ENCODE measurements at regions not wholly inside any gene's neighbourhood (a gene's known extent, or its start where the extent isn't known, plus 50 kb on each side); places are given as distances from the start of the nearest gene placed in this dataset.

DNA sequence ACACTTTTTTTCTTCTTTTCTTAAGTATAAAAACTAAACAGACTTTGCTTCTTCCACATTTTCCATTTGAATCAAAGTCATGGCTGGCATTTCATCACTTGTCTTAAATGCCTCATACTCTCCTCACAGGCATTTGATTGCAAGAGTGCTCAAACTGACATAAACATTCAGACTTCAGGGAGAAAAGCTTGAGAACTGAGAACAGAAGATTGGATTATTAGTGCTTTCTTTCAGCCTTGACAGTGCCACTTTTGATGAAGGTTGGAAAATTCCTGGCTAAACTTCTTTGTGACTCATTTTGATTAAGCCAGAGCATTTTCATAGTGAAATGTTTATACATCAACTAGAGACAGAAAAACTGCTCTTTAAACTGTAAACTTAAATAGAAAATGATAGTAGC, 544.4 kb downstream of the DIPK2A start:
- DNase-seq = no peak

DNA sequence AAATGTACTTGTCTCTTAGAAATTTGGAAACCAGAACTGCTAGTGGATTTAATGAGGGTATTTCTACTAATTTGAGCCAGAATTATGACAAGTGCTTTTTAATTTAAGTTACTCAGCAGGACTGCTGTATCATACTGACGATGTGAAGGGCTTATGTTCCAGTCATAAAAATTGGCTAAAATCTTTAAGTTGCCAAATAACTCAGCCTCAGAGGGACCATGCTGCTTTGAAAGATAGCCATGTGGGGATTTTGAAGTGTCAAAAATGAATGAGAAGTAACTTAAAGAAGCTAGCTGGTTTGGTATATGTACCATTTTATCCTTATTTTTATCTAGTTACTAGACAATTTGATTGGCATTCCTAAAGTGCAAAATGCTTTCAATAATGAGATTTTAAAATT, 545.0 kb downstream of the DIPK2A start:
- DNase-seq = no peak

DNA sequence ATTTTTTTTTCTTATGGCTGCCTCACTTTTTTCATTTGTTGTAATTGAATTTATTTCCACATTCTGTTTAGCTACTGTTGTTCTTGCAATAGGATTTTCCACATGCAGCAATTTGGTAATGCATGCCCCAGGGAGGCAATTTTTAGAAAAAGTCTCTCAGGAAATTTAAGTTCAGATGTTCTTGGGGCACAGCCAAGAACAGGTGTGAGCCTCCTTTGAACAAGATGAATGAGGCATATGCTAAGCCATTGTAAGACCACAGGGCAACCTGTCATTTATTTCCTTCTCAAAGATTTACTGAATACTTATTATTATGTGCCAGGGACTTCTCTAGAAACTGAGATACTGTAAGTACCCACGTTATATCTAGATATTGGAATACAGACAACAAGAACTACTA, 549.5 kb downstream of the DIPK2A start:
- no peak for DNase-seq

DNA sequence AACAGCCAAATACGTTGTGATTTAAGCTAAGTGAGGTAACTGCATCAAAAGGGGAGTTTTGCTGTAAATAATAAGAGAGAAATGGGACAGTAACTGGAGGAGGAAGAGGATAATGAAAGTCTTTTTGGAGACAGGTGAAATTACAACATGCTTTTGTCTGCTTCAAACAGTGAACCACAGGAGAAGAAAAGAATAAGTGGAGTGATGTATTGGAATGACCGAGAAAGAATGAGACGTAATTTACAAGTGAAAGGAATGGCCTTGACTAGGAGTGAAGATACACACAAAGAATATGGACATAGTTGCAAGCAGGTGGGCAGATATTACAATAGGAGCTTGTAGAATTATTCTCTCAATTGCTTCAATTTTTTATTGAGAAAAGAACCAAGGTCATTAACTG, 550.8 kb downstream of the DIPK2A start:
- DNase-seq = no peak

DNA sequence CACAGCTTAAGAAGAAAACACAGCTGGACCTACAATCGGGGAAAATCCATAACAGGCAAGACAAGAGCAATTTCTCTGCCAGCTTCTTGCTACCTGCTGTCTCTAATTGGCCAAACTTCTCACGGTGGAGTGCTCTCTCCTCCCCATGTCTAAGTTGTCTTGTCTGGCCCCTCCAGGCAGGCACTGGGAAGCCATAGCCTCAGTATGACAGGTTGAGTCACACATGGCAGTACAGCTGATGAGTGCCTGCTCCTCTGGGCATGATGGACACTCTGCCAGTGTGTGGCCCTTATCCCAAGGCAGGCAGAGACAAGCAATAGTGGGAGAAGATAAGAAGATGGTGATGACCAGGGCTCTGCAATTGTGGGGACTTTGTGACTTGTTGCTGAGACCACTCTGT, 551.8 kb downstream of the DIPK2A start:
- DNase-seq = no peak

DNA sequence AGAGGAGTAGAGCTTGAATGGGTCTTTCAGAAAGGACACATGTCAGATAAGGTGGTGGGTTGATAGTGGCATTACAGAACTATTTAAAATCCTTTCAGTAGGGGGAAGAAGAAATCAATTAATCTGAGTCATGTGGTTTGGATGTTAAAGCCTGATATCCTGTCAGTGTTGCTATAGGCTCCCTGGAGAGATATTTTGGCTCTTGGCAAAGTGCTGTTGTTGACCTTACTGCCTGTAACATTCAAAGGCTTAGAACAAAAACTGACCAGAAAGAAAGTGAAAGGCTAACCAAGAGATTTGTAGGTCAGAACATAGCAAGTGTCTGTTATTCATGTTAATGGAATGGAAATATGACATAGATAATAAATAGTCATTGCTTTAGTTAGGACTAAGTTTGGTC, 552.9 kb downstream of the DIPK2A start:
- DNase-seq = no peak

DNA sequence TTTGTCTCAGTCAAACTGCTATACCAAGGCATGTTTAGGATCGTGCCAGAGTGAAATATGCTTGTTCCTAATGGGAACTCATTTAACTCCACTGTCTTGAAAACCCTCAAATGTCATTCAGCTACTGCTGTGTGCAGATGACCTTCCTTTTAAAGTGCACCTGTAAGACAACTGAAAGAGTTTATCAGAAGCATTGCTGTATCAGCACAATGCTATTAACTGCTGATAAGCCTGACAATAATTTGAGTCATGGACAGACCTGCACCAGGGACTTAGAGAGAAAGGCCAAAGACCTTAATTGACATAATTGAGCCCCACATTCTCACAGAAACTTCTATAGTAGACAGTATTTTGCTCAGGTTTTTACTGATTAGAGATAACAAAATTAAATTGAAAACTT, 557.9 kb downstream of the DIPK2A start:
- no peak for DNase-seq

DNA sequence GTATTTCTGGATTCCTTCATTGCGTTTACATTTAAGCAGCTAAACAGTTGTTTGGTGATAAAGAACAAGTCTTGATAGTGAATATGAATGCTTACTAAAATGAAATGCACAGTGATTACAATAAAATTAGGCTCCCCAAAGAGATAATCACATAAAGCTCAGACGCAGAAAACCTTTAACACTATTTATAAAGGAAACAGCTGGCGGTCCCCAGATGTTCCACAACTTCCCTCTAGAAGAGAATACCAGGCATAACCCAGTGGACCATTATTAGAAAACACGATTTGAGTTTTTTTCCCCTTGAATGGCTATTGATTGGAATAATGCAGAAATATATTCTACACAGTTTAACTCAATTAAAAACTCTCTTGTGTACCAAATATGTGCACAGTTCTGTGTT, 573.2 kb downstream of the DIPK2A start:
- no peak for DNase-seq

DNA sequence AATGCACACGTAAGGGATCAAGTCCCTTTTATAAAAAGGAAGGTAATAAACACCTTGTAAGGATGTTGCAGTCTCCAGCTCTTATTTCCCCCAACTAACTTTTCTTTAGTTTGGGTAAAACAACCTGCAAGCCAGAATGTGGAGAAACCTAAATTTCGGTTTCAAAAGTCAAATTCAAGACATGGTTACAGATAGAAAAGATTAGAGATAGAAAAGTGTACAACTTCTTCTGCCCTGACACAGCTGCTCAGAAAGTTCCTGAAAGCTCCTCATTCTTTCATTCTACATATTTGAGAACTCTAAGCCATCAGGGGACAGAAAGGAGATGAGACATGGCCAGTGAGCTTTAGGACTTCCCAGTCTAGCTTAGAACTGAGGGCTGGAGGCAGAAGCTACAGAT, 574.9 kb downstream of the DIPK2A start:
- no peak for DNase-seq

DNA sequence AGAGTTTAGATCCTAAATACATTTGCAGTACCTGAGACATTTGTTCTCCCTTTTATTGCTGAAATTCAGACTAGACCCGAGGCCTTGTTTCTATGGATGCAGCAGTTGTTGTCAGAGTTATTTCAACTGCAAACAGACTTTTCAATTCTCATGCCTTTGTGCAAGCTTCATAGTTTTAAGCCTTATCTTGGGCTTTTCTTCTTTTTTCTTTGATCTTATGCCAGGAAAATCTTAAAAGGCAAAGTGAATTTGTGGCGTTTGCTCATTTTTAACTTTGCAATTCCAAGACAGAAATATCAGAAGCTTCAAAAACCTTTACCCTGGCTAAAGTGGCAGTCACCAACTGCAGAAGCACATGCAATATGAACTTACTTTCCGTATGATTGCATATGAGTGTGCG, 576.7 kb downstream of the DIPK2A start:
- DNase-seq = no peak

DNA sequence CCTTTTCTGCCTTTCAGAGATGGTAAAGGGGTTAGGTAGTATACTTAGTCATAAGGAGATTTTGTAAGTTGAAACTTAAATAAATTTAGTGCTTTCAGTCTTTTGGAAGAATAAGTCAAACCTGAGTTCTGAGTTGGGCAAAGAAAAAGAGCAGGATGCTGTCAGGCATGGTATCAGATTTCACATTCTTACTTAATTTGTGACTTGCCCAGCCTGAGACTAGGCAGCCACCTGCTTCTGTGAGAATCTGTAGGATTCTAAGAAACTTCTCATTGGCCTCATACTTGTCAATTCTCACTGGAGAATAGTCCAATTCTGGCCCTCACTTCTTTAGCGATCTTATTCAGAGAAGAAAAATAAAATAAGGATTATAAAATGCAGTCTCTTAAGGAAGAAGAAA, 577.5 kb downstream of the DIPK2A start:
- no peak for DNase-seq

DNA sequence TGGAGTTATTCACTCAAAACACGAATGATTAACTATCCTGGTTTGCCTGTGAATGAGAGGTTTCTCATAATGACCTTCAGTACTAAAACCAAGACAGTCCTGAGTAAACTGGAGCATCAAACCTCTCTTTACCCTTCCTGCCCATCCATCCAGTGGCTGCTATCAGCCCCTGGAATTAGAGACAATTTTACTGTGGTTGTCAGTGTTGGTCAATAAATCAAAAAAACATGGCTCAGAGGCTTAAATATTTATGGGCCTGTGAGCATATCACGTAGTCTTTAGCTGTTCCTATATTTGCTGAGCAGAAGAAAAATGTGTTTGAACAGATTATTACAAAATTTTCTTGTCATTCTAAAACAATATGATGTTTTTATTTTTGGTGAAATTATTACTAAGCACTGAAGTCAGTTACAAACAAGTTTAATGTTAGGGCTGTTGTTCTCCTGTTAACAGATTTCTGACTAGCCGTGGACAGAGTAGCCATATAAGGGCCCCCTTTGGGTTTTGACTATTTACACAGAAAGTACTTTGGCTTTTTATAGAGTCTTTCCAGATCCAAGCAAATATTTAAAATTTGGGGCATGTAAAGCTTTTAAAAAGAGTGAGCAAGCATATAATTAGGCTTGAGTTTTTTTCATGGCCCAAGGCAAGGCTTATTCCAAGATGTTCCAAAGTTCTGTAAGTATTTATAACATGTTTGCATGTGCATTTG, 580.9 kb downstream of the DIPK2A start:
- DNase-seq = no peak

DNA sequence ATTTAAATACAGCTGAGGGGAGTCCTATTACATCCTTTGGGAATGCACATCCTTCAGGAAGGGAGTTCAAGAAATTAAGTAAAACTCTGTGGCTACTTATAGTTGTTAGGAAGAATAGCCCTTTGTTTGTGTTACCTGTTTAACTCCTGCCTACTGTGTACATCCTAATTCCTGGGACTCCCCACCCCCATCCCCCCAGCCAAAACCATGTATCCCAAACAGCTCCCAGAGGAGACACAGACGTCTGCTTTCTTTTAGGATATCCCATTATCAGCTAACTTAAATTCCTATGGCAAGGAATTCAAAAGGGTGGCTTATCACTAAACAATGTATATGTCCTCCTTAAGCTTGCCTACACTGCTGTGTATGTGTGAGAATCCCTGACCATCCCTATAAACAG, 581.7 kb downstream of the DIPK2A start:
- no peak for DNase-seq

DNA sequence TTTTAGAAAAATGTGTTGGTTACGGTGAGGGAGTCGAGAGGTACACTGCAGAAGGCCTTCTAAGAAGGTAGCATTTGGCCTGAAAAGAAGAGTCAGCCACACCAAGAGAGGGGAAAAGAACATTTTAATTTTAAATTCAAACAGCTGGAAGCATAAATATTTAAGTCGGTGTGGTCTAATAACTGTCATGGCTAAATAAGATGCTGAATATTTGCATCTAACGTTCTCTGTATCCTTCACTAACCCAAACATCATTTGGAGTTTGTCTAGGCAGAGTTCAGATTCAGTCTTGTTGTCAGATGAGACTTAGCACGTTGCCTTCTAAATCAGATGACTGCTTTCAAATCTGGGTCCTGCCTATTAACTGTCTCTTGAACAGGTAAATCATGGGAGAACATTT, 583.3 kb downstream of the DIPK2A start:
- DNase-seq = no peak

DNA sequence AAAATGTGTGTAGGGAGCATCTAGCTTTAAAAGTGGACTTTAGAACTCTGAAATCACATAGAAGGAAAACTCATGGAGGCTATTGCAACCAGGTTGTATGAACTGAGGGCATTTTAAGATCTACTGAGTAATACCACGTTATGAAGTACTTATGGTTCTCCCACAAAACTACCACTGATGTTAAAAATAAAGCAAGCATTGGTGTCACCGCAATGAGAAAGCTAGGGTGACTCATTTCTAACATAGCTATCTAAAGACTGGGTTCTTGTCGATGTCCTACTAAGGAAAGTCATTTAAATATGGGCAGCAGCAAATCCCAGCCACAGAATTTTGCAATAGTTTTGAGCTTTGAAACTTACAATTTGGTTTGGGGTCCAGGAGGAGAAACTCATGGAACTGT, 584.8 kb downstream of the DIPK2A start:
- DNase-seq = no peak

DNA sequence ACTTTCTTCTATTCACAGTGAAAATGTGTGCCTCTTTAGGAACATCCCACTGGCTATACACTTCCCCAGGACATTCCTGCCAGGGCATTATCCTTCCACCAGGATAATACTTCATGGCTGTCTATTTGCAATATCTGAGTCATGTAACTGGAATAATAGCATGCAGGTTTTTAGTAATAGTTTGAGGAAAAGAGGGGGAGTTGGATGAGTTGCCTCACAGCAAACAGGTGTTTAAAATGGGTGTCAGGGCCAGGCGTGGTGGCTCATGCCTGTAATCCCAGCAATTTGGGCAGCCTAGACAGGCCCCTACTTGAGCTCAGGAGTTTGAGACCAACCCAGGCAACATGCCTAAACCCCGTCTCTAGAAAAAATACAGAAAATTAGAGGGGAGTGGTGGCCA, 585.9 kb downstream of the DIPK2A start:
- DNase-seq = no peak

DNA sequence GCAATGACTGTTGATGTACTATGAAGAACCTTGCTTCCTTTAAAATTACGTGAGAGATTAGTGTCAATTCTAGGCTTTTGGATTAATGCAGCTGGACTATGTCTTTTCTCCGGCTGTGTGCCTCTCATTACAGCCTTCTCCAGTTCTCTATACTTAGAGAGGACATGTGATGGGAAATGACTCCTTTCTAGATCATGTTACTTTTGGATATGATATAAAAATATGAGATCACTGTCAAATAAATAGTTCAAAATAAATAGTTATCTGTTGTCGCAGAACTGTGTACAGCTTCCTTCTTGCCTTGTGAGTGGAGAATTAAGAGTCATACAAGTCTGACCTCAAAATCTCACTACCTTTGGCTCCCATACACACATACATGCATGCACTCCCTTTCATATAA, 592.4 kb downstream of the DIPK2A start:
- no peak for DNase-seq

DNA sequence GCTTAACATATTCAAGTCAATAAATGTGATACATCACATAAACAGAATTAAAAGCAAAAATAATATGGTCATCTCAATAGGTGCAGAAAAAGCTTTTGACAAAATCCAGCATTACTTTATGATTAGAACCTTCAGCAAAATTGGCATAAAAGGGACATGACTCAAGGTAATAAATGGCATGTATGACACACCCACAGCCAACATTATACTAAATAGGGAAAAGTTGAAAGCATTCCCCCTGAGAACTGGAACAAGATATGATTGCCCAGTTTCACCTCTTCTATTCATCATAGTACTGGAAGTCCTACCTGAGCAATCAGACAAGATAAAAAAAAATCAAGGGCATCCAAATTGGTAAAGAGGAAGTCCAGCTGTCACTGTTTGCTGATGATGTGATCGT, 594.7 kb downstream of the DIPK2A start:
- no peak for DNase-seq

DNA sequence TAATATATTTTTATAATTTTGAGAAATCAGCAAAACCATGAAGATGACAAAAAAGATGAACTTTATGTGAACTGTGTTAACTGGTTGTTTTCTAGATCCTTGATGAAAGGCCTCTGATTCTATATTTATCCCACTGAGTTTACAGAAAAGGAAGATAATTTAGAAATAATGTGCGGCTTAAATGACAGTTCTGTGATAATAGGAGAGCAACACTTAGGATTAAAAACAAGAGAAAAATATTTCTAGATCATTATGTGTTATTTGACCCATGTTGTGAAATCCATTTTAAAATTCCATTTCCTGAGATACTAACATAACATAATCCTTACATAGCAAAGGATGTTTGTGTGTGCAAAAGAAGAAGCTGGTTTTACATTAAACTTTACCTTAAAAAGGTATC, 598.0 kb downstream of the DIPK2A start:
- DNase-seq = no peak

DNA sequence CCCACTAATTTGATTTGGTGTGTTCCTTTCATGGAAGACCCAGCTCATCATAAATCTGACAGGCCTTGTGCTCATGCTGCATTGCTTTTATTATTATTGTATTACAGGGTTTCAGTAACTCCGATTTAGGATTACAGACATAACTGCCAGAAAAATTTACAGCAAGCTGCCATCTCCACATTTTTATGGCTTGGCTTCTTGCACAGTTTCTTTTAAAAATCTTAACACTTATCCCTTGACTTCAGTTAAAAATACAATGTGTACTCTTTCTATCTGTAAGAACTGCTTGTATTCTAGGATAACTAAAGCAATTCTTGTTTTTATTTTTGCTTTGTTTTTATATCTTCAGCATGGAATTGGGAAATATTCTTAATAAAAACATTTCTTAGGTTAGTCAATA, 612.2 kb downstream of the DIPK2A start:
- peak in 1 of 58 donors; percentile 24 for DNase-seq

DNA sequence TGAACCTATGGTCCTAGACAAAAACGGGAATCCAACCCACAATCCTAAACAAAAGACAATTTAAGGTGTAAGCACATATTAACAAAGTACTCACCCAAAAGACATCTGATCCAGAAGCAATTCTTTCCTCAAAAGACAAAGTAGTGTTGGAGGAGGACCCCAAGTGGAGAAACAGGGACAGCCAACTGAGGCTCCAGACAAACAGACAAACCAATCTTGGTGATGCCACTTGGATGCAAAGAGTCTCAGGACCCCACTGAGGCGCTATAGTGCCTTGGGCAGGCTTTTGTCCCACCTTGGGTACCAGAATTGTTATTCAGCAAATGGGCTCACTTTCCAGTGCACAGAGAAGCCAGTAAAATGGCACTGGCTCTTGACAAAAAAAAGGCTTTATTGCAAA, 613.8 kb downstream of the DIPK2A start:
- DNase-seq = no peak

DNA sequence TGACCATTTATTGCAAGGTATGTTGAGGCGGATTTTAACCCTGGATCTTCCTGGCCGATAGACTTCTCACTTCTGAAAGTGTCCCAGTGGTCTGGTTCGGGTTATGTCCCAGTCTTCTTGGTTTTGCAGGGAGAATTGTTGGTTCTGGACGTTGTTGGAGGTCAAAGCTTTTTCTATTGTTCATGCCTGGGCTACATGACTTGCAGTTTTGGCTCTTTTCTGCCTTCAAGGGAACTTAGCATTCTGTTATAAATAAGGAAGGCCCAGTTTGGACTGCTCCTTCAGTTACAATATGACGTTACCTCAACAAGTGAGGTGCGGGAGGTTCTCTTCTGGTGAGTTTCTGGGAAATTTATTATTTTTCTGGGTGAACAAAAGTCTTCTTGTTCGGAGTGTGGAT, 614.3 kb downstream of the DIPK2A start:
- DNase-seq = no peak

DNA sequence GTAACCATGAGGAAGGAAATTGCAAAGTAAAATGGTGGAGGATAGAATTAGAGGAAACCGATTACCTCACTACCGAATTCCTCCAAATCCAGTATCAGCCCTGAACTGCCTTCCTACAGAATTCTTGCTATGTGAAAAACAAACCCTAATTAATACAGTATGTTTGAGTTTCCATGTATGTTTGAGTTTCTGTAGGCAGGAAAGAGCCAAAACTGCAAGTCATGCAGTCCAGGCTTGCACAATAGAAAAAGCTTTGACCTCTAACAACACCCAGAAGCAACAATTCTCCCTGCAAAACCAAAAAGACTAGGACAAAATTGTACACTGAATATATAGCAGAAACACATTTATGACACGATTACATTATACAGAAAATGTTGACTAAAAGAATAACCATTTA, 614.8 kb downstream of the DIPK2A start:
- DNase-seq = no peak

DNA sequence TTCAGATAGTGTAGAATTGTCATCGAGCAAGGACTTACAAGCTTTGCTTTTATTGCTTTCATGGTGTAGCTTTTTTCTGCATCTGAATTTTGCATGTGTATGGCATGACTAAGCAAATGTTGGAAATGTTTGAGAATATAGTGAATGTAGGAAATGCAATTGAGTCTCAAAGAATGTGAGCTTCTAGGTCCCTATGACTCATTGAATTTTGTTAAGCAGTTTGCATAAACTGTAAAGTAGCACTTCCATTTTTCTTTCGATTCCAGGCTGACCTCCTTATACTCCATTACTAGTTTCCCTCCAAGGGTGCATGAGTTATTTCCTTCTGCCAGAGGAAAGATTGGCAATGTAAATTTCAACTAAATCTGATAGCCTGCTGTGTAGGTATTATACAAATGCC, 619.2 kb downstream of the DIPK2A start:
- DNase-seq = peak in 1 of 58 donors; percentile 11
